DOHH2 (cell line): ENCODE measurements at regions not wholly inside any gene's neighbourhood (a gene's known extent, or its start where the extent isn't known, plus 50 kb on each side); places are given as distances from the start of the nearest gene placed in this dataset.

Experiments used
- H3F3A ChIP-seq: fragments of 200-600 bp; sonication (generic), shearing (Covaris generic); 2 replicates; pipeline ENCODE4 v1.6.0; 2016; ENCODE audit warnings: antibody characterized with exemption, mild to moderate bottlenecking; ENCODE audit not compliant: control insufficient read depth, insufficient read depth
- H3K27ac ChIP-seq: fragments of 200-600 bp; sonication (generic); 2 replicates; pipeline ENCODE4 v1.5.1; 2014; ENCODE audit warnings: low read depth, mild to moderate bottlenecking, low read length, moderate library complexity
- H3K27me3 ChIP-seq: fragments of 200-600 bp; sonication (generic); 2 replicates; pipeline ENCODE4 v1.6.1; 2014; ENCODE audit warnings: mild to moderate bottlenecking, low read length, mixed read lengths; ENCODE audit not compliant: control insufficient read depth
- H3K36me3 ChIP-seq: fragments of 200-600 bp; sonication (generic); 2 replicates; pipeline ENCODE4 v1.6.1; 2014; ENCODE audit warnings: mild to moderate bottlenecking, low read length, moderate library complexity, mixed read lengths; ENCODE audit not compliant: control insufficient read depth
- H3K4me1 ChIP-seq: fragments of 200-600 bp; sonication (generic); 2 replicates; pipeline ENCODE4 v1.6.1; 2014; ENCODE audit warnings: mild to moderate bottlenecking, low read length, mixed read lengths; ENCODE audit not compliant: control insufficient read depth
- H3K4me2 ChIP-seq: fragments of 200-600 bp; sonication (generic); 2 replicates; pipeline ENCODE4 v1.6.0; 2014; ENCODE audit warnings: mild to moderate bottlenecking, low read length, moderate library complexity
- H3K4me3 ChIP-seq: fragments of 200-600 bp; sonication (generic); 2 replicates; pipeline ENCODE4 v1.5.1; 2014; ENCODE audit warnings: mild to moderate bottlenecking, low read length, mixed read lengths
- H3K79me2 ChIP-seq: fragments of 200-600 bp; sonication (generic); 2 replicates; pipeline ENCODE4 v1.6.1; 2014; ENCODE audit warnings: mild to moderate bottlenecking, low read length, mixed read lengths; ENCODE audit not compliant: control insufficient read depth
- H3K9me2 ChIP-seq: fragments of 200-600 bp; sonication (generic); replicated peaks from 2 replicates; pipeline ENCODE4 v1.6.1; 2014; ENCODE audit warnings: mild to moderate bottlenecking, low read length, mixed read lengths; ENCODE audit not compliant: control insufficient read depth
- H3K9me3 ChIP-seq: fragments of 200-600 bp; sonication (generic); 2 replicates; pipeline ENCODE4 v1.6.1; 2014; ENCODE audit warnings: antibody characterized with exemption, low read length, mixed read lengths; ENCODE audit not compliant: control insufficient read depth, insufficient read depth
- H4K20me1 ChIP-seq: fragments of 200-600 bp; sonication (generic); 2 replicates; pipeline ENCODE4 v1.6.0; 2014; ENCODE audit warnings: low read depth, mild to moderate bottlenecking, antibody characterized with exemption, low read length, moderate library complexity; ENCODE audit not compliant: control insufficient read depth, insufficient read depth
- CTCF ChIP-seq: fragments of 200-600 bp; sonication (generic); IDR thresholded peaks from one replicate; pipeline ENCODE4 v1.5.1; 2014; ENCODE audit warnings: antibody characterized with exemption, mild to moderate bottlenecking, low read depth, low read length; ENCODE audit not compliant: poor library complexity, severe bottlenecking
- EZH2phosphoT487 ChIP-seq: fragments of 200-600 bp; sonication (generic); IDR thresholded peaks from 2 replicates; pipeline ENCODE4 v1.6.1; 2017; ENCODE audit warnings: borderline replicate concordance, mild to moderate bottlenecking, antibody characterized with exemption, low read length, moderate library complexity, mixed read lengths

GRCh38 chr6:156406688-156407087 lies 370.5 kb upstream of the ARID1B start:
- no peaks in the 10 kb centered on the region for H3K9me3 ChIP-seq
- H3F3A ChIP-seq = no peaks in the 10 kb centered on the region
- H3K9me2 ChIP-seq = no peaks in the 10 kb centered on the region
- H3K27ac ChIP-seq = no peak overlapping the region
- H3K79me2 ChIP-seq = no peaks in the 10 kb centered on the region
- H3K4me3 ChIP-seq = no peak overlapping the region
- H3K4me2 ChIP-seq = no peak overlapping the region
- H4K20me1 ChIP-seq = no peaks in the 10 kb centered on the region
- no peaks in the 10 kb centered on the region for H3K4me1 ChIP-seq
- TF ChIP-seq EZH2phosphoT487 (no peak), CTCF (no peak)
- H3K27me3 ChIP-seq = no peaks in the 10 kb centered on the region
- H3K36me3 ChIP-seq = no peaks in the 10 kb centered on the region

GRCh38 chr6:156406099-156406498 lies 371.1 kb upstream of the ARID1B start:
- Histone ChIP-seq H3K27ac (no peak overlapping the region), H3K4me1 (no peaks in the 10 kb centered on the region), H3K4me2 (no peak overlapping the region), H3F3A (no peaks in the 10 kb centered on the region), H4K20me1 (no peaks in the 10 kb centered on the region), H3K9me3 (no peaks in the 10 kb centered on the region), H3K79me2 (no peaks in the 10 kb centered on the region), H3K27me3 (no peaks in the 10 kb centered on the region), H3K9me2 (no peaks in the 10 kb centered on the region), H3K36me3 (no peaks in the 10 kb centered on the region), H3K4me3 (no peak overlapping the region)
- TF ChIP-seq CTCF = no peak
- TF ChIP-seq EZH2phosphoT487 = no peak

- no peaks in the 10 kb centered on the region for H3F3A ChIP-seq
- H3K79me2 ChIP-seq = no peaks in the 10 kb centered on the region
- H3K9me3 ChIP-seq = no peaks in the 10 kb centered on the region
- no peak overlapping the region for H3K27ac ChIP-seq
- H3K4me3 ChIP-seq = no peak overlapping the region
- no peaks in the 10 kb centered on the region for H3K4me1 ChIP-seq
- H4K20me1 ChIP-seq = no peaks in the 10 kb centered on the region
- H3K9me2 ChIP-seq = no peaks in the 10 kb centered on the region
- no peak for TF ChIP-seq EZH2phosphoT487
- no peak for TF ChIP-seq CTCF
- H3K27me3 ChIP-seq = no peaks in the 10 kb centered on the region
- H3K36me3 ChIP-seq = no peaks in the 10 kb centered on the region
- no peak overlapping the region for H3K4me2 ChIP-seq
These were observed 374.6 kb upstream of the ARID1B start for GRCh38 chr6:156402628-156403027.

GRCh38 chr6:156402227-156402626 lies 375.0 kb upstream of the ARID1B start:
- Histone ChIP-seq H3K27me3 (no peaks in the 10 kb centered on the region), H3K4me2 (no peak overlapping the region), H3K9me2 (no peaks in the 10 kb centered on the region), H3K4me3 (no peak overlapping the region), H3K27ac (no peak overlapping the region), H3F3A (no peaks in the 10 kb centered on the region), H4K20me1 (no peaks in the 10 kb centered on the region), H3K79me2 (no peaks in the 10 kb centered on the region), H3K36me3 (no peaks in the 10 kb centered on the region), H3K4me1 (no peaks in the 10 kb centered on the region), H3K9me3 (no peaks in the 10 kb centered on the region)
- TF ChIP-seq CTCF (no peak), EZH2phosphoT487 (no peak)
